K562 (cell line): ENCODE measurements at regions not wholly inside any gene's neighbourhood (a gene's known extent, or its start where the extent isn't known, plus 50 kb on each side); places are given as distances from the start of the nearest gene placed in this dataset.

Source experiments
- BRCA1 ChIP-seq, 2 experiments: fragments of 450-650 bp in 1 of 2; sonication (generic) in 1 of 2; formaldehyde crosslinking in 1 of 2; IDR thresholded peaks; 2 replicates each; pipeline versions ENCODE4 v1.5.0 to v1.6.1; 2017 to 2020; ENCODE audit warnings: mild to moderate bottlenecking in 1 of 2, missing genetic modification reagents in 1 of 2
- CBX8 ChIP-seq: fragments of 200-600 bp; sonication (generic); IDR thresholded peaks from 2 replicates; pipeline ENCODE4 v1.6.1; 2012; ENCODE audit warnings: borderline replicate concordance, mixed run types, low read depth, mild to moderate bottlenecking, moderate library complexity, mixed read lengths, low read length, control low read depth, inconsistent platforms; ENCODE audit not compliant: poor library complexity, severe bottlenecking; ENCODE audit errors: extremely low read depth
- DMBX1 ChIP-seq: fragments of 250-450 bp; sonication (Bioruptor Pico); IDR thresholded peaks from 2 replicates; pipeline ENCODE4 v1.8.0; 2022; ENCODE audit warnings: inconsistent platforms, mild to moderate bottlenecking, moderate library complexity, borderline replicate concordance
- HOXB6 ChIP-seq: fragments of 250-450 bp; sonication (Bioruptor Pico); IDR thresholded peaks from 2 replicates; pipeline ENCODE4 v1.5.1; 2022; ENCODE audit warnings: mild to moderate bottlenecking, borderline replicate concordance
- IFI16 ChIP-seq: fragments of 250-450 bp; sonication (Bioruptor Pico); IDR thresholded peaks from 2 replicates; pipeline ENCODE4 v2.1.2; 2022; ENCODE audit warnings: mild to moderate bottlenecking, inconsistent platforms
- KAT7 ChIP-seq: sonication (generic); formaldehyde crosslinking; IDR thresholded peaks from 2 replicates; pipeline ENCODE4 v1.8.0; 2022; ENCODE audit warnings: missing genetic modification reagents, mild to moderate bottlenecking, borderline replicate concordance
- NFYB ChIP-seq: IDR thresholded peaks from 2 replicates; pipeline ENCODE4 v1.6.1; 2011; ENCODE audit warnings: mild to moderate bottlenecking, moderate library complexity; ENCODE audit not compliant: insufficient read length; ENCODE audit errors: extremely low read depth
- TF ChIP-seq, protein P1 (sequence below): fragments of 450-650 bp; IDR thresholded peaks from 2 replicates; pipeline ENCODE4 v1.6.1; 2016; ENCODE audit warnings: mild to moderate bottlenecking, moderate library complexity
- TF ChIP-seq, protein P2 (sequence below): sonication (generic); formaldehyde crosslinking; IDR thresholded peaks from 2 replicates; pipeline ENCODE4 v1.8.0; 2023; ENCODE audit warnings: mild to moderate bottlenecking, missing genetic modification reagents
- TF ChIP-seq, protein P3 (sequence below): fragments of 250-450 bp; sonication (Bioruptor Pico); IDR thresholded peaks from 2 replicates; pipeline ENCODE4 v1.4.0; 2020; ENCODE audit warnings: mild to moderate bottlenecking, moderate library complexity

DNA sequence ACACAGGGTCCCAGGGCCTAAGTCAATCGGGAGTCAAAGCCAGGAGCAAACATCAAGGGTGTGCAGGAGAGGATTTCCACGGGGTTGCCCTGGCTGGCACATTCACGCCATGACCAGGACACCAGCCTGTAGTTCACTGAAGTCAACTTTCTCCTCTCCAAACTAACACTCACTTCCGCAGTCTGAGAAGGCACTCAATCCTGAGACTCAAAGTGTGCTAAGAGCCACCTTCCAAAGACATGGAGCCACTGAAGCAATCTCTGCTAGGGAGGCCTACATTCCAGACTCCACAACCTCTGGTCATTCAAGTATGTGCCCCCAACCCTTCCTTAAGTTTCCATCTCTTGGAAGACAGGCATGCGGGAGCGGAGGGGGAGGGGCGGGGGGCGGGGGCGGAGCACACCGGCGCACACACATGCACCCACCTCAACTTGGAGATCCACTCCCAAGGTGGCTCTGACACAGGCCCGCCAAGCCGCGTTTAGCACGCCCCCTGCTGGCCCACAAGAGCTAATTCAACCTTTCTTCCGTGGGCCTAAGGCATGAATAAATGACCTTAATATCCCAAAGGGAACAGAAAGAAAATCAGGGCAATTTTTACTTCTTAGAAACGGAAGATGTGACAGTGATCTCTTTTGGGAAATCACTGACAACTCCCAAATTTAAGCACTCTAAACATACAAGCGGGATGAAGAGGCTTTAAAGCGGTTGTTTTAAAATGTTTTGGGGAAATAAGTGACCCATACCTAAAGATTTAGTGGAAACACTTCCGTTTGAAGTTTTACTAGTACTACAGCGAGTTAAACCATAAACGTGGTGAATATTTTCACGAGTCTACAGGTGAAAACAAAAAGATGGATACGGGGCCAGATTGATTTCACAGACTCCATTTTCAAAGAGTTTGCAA lies 162.5 kb upstream of the CHRNA7 start (continued):
- TF ChIP-seq, protein P1, sequence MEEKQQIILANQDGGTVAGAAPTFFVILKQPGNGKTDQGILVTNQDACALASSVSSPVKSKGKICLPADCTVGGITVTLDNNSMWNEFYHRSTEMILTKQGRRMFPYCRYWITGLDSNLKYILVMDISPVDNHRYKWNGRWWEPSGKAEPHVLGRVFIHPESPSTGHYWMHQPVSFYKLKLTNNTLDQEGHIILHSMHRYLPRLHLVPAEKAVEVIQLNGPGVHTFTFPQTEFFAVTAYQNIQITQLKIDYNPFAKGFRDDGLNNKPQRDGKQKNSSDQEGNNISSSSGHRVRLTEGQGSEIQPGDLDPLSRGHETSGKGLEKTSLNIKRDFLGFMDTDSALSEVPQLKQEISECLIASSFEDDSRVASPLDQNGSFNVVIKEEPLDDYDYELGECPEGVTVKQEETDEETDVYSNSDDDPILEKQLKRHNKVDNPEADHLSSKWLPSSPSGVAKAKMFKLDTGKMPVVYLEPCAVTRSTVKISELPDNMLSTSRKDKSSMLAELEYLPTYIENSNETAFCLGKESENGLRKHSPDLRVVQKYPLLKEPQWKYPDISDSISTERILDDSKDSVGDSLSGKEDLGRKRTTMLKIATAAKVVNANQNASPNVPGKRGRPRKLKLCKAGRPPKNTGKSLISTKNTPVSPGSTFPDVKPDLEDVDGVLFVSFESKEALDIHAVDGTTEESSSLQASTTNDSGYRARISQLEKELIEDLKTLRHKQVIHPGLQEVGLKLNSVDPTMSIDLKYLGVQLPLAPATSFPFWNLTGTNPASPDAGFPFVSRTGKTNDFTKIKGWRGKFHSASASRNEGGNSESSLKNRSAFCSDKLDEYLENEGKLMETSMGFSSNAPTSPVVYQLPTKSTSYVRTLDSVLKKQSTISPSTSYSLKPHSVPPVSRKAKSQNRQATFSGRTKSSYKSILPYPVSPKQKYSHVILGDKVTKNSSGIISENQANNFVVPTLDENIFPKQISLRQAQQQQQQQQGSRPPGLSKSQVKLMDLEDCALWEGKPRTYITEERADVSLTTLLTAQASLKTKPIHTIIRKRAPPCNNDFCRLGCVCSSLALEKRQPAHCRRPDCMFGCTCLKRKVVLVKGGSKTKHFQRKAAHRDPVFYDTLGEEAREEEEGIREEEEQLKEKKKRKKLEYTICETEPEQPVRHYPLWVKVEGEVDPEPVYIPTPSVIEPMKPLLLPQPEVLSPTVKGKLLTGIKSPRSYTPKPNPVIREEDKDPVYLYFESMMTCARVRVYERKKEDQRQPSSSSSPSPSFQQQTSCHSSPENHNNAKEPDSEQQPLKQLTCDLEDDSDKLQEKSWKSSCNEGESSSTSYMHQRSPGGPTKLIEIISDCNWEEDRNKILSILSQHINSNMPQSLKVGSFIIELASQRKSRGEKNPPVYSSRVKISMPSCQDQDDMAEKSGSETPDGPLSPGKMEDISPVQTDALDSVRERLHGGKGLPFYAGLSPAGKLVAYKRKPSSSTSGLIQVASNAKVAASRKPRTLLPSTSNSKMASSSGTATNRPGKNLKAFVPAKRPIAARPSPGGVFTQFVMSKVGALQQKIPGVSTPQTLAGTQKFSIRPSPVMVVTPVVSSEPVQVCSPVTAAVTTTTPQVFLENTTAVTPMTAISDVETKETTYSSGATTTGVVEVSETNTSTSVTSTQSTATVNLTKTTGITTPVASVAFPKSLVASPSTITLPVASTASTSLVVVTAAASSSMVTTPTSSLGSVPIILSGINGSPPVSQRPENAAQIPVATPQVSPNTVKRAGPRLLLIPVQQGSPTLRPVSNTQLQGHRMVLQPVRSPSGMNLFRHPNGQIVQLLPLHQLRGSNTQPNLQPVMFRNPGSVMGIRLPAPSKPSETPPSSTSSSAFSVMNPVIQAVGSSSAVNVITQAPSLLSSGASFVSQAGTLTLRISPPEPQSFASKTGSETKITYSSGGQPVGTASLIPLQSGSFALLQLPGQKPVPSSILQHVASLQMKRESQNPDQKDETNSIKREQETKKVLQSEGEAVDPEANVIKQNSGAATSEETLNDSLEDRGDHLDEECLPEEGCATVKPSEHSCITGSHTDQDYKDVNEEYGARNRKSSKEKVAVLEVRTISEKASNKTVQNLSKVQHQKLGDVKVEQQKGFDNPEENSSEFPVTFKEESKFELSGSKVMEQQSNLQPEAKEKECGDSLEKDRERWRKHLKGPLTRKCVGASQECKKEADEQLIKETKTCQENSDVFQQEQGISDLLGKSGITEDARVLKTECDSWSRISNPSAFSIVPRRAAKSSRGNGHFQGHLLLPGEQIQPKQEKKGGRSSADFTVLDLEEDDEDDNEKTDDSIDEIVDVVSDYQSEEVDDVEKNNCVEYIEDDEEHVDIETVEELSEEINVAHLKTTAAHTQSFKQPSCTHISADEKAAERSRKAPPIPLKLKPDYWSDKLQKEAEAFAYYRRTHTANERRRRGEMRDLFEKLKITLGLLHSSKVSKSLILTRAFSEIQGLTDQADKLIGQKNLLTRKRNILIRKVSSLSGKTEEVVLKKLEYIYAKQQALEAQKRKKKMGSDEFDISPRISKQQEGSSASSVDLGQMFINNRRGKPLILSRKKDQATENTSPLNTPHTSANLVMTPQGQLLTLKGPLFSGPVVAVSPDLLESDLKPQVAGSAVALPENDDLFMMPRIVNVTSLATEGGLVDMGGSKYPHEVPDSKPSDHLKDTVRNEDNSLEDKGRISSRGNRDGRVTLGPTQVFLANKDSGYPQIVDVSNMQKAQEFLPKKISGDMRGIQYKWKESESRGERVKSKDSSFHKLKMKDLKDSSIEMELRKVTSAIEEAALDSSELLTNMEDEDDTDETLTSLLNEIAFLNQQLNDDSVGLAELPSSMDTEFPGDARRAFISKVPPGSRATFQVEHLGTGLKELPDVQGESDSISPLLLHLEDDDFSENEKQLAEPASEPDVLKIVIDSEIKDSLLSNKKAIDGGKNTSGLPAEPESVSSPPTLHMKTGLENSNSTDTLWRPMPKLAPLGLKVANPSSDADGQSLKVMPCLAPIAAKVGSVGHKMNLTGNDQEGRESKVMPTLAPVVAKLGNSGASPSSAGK = no peak
- TF ChIP-seq, protein P2, sequence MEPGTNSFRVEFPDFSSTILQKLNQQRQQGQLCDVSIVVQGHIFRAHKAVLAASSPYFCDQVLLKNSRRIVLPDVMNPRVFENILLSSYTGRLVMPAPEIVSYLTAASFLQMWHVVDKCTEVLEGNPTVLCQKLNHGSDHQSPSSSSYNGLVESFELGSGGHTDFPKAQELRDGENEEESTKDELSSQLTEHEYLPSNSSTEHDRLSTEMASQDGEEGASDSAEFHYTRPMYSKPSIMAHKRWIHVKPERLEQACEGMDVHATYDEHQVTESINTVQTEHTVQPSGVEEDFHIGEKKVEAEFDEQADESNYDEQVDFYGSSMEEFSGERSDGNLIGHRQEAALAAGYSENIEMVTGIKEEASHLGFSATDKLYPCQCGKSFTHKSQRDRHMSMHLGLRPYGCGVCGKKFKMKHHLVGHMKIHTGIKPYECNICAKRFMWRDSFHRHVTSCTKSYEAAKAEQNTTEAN (CRISPR knock-in tag) = no peak
- TF ChIP-seq DMBX1 (CRISPR knock-in tag) (no peak), NFYB (no peak), HOXB6 (no peak), BRCA1 (IDR thresholded peaks at IDR 0.05) (no peak), BRCA1 (CRISPR knock-in tag; IDR thresholded peaks at IDR 0.05) (no peak), CBX8 (no peak), KAT7 (CRISPR knock-in tag) (no peak), IFI16 (CRISPR knock-in tag) (no peak)
- TF ChIP-seq, protein P3, sequence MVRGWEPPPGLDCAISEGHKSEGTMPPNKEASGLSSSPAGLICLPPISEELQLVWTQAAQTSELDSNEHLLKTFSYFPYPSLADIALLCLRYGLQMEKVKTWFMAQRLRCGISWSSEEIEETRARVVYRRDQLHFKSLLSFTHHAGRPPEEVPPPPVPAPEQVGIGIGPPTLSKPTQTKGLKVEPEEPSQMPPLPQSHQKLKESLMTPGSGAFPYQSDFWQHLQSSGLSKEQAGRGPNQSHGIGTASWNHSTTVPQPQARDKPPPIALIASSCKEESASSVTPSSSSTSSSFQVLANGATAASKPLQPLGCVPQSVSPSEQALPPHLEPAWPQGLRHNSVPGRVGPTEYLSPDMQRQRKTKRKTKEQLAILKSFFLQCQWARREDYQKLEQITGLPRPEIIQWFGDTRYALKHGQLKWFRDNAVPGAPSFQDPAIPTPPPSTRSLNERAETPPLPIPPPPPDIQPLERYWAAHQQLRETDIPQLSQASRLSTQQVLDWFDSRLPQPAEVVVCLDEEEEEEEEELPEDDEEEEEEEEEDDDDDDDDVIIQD (CRISPR knock-in tag) = no peak
